ENCODE measurements at regions not wholly inside any gene's neighbourhood (a gene's known extent, or its start where the extent isn't known, plus 50 kb on each side); places are given as distances from the start of the nearest gene placed in this dataset.

- Histone ChIP-seq H3F3A (ENCODE audit: low read depth) (no peaks in the 10 kb centered on the region), H3K4me2 (no peak overlapping the region), H3K9me3 (ENCODE audit: low read depth) (no peaks in the 10 kb centered on the region), H2AFZ (replicated peaks) (peak overlapping the region; percentile 33), H3K79me2 (ENCODE audit: low read depth) (no peaks in the 10 kb centered on the region), H3K4me1 (peaks cover 10% of the 10 kb centered on the region), H3K27me3 (no peaks in the 10 kb centered on the region), H3K4me3 (no peak overlapping the region), H3K36me3 (no peaks in the 10 kb centered on the region), H4K20me1 (ENCODE audit: low read depth) (no peaks in the 10 kb centered on the region), H3K27ac (no peak overlapping the region), H3K9ac (no peak overlapping the region)
- Mint-ChIP-seq H3K27ac (no peak overlapping the region), H3K4me1 (peaks cover 32% of the 10 kb centered on the region), H3K9me3 (peaks cover 2% of the 10 kb centered on the region), H3K4me3 (no peak overlapping the region), H3K27me3 (ENCODE audit: insufficient read depth, low read depth) (peaks cover 3% of the 10 kb centered on the region), H3K36me3 (no peaks in the 10 kb centered on the region)
- TF ChIP-seq EZH2phosphoT487 (IDR thresholded peaks at IDR 0.05): no peak
- no peak for TF ChIP-seq EZH2 (IDR thresholded peaks at IDR 0.05)
- TF ChIP-seq CTCF (IDR thresholded peaks at IDR 0.05): no peak
- DNase-seq (ENCODE audit: low spot score): no peak
Observed at GRCh38 chr13:100827489-100828176, 153.0 kb upstream of the TMTC4 start.

- no peak overlapping the region for H3K9ac ChIP-seq
- Mint-ChIP-seq H3K36me3 (no peaks in the 10 kb centered on the region), H3K4me1 (peaks cover 32% of the 10 kb centered on the region), H3K4me3 (no peak overlapping the region), H3K27ac (no peak overlapping the region), H3K9me3 (peaks cover 2% of the 10 kb centered on the region), H3K27me3 (ENCODE audit: insufficient read depth, low read depth) (no peaks in the 10 kb centered on the region)
- no peak for DNase-seq (ENCODE audit: low spot score)
- TF ChIP-seq EZH2phosphoT487 (IDR thresholded peaks at IDR 0.05) (no peak), CTCF (IDR thresholded peaks at IDR 0.05) (no peak), EZH2 (IDR thresholded peaks at IDR 0.05) (no peak)
- no peak overlapping the region for H2AFZ ChIP-seq (replicated peaks)
- no peaks in the 10 kb centered on the region for H3F3A ChIP-seq (ENCODE audit: low read depth)
- H3K36me3 ChIP-seq: no peaks in the 10 kb centered on the region
- H3K4me1 ChIP-seq: peaks cover 10% of the 10 kb centered on the region
- no peak overlapping the region for H3K4me3 ChIP-seq
- no peaks in the 10 kb centered on the region for H3K79me2 ChIP-seq (ENCODE audit: low read depth)
- H3K27ac ChIP-seq: no peak overlapping the region
- H3K9me3 ChIP-seq (ENCODE audit: low read depth): no peaks in the 10 kb centered on the region
- no peaks in the 10 kb centered on the region for H4K20me1 ChIP-seq (ENCODE audit: low read depth)
- H3K27me3 ChIP-seq: no peaks in the 10 kb centered on the region
- no peak overlapping the region for H3K4me2 ChIP-seq
Observed at GRCh38 chr13:100826441-100826840, 151.8 kb upstream of the TMTC4 start.

- no peaks in the 10 kb centered on the region for H3K27me3 Mint-ChIP-seq (ENCODE audit: insufficient read depth, low read depth)
Observed at GRCh38 chr13:100825557-100825956, 151.0 kb upstream of the TMTC4 start.

More at GRCh38 chr13:100825557-100825956, 151.0 kb upstream of the TMTC4 start:
- Histone ChIP-seq H3F3A (ENCODE audit: low read depth) (no peaks in the 10 kb centered on the region), H3K27ac (no peak overlapping the region), H3K4me2 (no peak overlapping the region), H3K36me3 (no peaks in the 10 kb centered on the region), H3K9me3 (ENCODE audit: low read depth) (no peaks in the 10 kb centered on the region), H3K27me3 (no peaks in the 10 kb centered on the region), H3K4me1 (peaks cover 10% of the 10 kb centered on the region), H3K9ac (no peak overlapping the region), H2AFZ (replicated peaks) (no peak overlapping the region), H3K79me2 (ENCODE audit: low read depth) (no peaks in the 10 kb centered on the region), H3K4me3 (no peak overlapping the region), H4K20me1 (ENCODE audit: low read depth) (no peaks in the 10 kb centered on the region)
- no peak overlapping the region for H3K4me3 Mint-ChIP-seq
- peaks cover 32% of the 10 kb centered on the region for H3K4me1 Mint-ChIP-seq
- TF ChIP-seq CTCF (IDR thresholded peaks at IDR 0.05) (no peak), EZH2 (IDR thresholded peaks at IDR 0.05) (no peak), EZH2phosphoT487 (IDR thresholded peaks at IDR 0.05) (no peak)
- no peak overlapping the region for H3K27ac Mint-ChIP-seq
- H3K36me3 Mint-ChIP-seq: no peaks in the 10 kb centered on the region
- no peak for DNase-seq (ENCODE audit: low spot score)
- H3K9me3 Mint-ChIP-seq: peaks cover 2% of the 10 kb centered on the region
